ENCODE measurements at regions not wholly inside any gene's neighbourhood (a gene's known extent, or its start where the extent isn't known, plus 50 kb on each side); places are given as distances from the start of the nearest gene placed in this dataset.

DNA sequence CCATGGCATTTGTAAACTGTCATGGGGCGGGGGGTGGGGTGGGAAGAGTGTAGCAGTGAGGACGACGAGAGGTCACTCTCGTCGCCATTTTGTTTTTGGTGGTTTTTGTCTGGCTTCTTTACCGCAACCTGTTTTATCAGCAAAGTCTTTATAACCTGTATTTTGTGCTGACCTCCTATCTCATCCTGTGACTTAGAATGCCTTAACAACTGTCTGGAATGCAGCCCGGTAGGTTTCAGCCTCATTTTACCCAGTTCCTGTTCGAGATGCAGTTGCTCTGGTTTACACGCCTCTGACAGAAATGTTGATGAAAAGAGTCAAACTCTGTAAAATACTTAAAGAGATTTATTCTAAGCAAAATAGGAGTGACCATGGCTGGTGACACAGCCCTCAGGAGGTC is 852.0 kb downstream of the DACH1 start:
- TF ChIP-seq, protein P1, sequence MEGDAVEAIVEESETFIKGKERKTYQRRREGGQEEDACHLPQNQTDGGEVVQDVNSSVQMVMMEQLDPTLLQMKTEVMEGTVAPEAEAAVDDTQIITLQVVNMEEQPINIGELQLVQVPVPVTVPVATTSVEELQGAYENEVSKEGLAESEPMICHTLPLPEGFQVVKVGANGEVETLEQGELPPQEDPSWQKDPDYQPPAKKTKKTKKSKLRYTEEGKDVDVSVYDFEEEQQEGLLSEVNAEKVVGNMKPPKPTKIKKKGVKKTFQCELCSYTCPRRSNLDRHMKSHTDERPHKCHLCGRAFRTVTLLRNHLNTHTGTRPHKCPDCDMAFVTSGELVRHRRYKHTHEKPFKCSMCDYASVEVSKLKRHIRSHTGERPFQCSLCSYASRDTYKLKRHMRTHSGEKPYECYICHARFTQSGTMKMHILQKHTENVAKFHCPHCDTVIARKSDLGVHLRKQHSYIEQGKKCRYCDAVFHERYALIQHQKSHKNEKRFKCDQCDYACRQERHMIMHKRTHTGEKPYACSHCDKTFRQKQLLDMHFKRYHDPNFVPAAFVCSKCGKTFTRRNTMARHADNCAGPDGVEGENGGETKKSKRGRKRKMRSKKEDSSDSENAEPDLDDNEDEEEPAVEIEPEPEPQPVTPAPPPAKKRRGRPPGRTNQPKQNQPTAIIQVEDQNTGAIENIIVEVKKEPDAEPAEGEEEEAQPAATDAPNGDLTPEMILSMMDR (IDR thresholded peaks at IDR 0.05): no peak
- TF ChIP-seq EP300 (IDR thresholded peaks at IDR 0.05; ENCODE audit: low read depth) (no peak), POLR2AphosphoS5 (IDR thresholded peaks at IDR 0.05) (no peak)
